A673 (cell line): ENCODE measurements at regions not wholly inside any gene's neighbourhood (a gene's known extent, or its start where the extent isn't known, plus 50 kb on each side); places are given as distances from the start of the nearest gene placed in this dataset.

ENCODE experiments used
- BruUV-seq: library from RNA; stranded (reverse); fragments of 400-500 nt; replicated peaks from 2 replicates; lab custom pipeline; 2021; lab: Mats Ljungman, UMichigan
- CTCF ChIA-PET: fragments of 300-600 bp; sonication (Branson Sonifier 250); formaldehyde crosslinking; loops from one replicate; lab custom pipeline; 2022; ENCODE audit warnings: antibody characterized with exemption; lab: Charles Lee
- POLR2A ChIA-PET: fragments of 300-600 bp; sonication (Branson Sonifier 250); formaldehyde crosslinking; loops from one replicate; lab custom pipeline; 2022; ENCODE audit warnings: antibody characterized with exemption; ENCODE audit not compliant: low non-redundant PET; lab: Charles Lee
- DNase-seq: peaks from one replicate; pipeline ENCODE4 v3.0.0-alpha.2; 2015; ENCODE audit warnings: low spot score
- H3K27ac ChIP-seq: fragments of 200-600 bp; sonication (generic); 2 replicates; pipeline ENCODE4 v1.5.1; 2016; ENCODE audit warnings: mixed run types, low read depth, mild to moderate bottlenecking, mixed read lengths, antibody characterized with exemption, low read length; ENCODE audit not compliant: poor library complexity, severe bottlenecking
- H3K27me3 ChIP-seq: fragments of 200-600 bp; sonication (generic); replicated peaks from 2 replicates; pipeline ENCODE4 v1.6.1; 2017; ENCODE audit warnings: mixed run types, low read depth, mild to moderate bottlenecking, mixed read lengths, antibody characterized with exemption, low read length; ENCODE audit not compliant: insufficient read depth, poor library complexity
- H3K36me3 ChIP-seq: fragments of 200-600 bp; sonication (generic); 2 replicates; pipeline ENCODE4 v1.6.1; 2016; ENCODE audit warnings: mixed run types, mild to moderate bottlenecking, mixed read lengths, antibody characterized with exemption, low read length; ENCODE audit not compliant: insufficient read depth, poor library complexity, severe bottlenecking
- H3K4me1 ChIP-seq: fragments of 200-600 bp; sonication (generic); 2 replicates; pipeline ENCODE4 v1.6.1; 2017; ENCODE audit warnings: mixed run types, mild to moderate bottlenecking, mixed read lengths, antibody characterized with exemption, low read length; ENCODE audit not compliant: insufficient read depth, poor library complexity, severe bottlenecking
- H3K4me3 ChIP-seq: fragments of 200-600 bp; sonication (generic); 2 replicates; pipeline ENCODE4 v1.5.1; 2016; ENCODE audit warnings: low read depth, mixed run types, mild to moderate bottlenecking, mixed read lengths, low read length; ENCODE audit not compliant: poor library complexity, severe bottlenecking
- H3K9me3 ChIP-seq: fragments of 200-600 bp; sonication (generic); 2 replicates; pipeline ENCODE4 v1.6.1; 2016; ENCODE audit warnings: mixed run types, low read depth, mild to moderate bottlenecking, mixed read lengths, antibody characterized with exemption, low read length; ENCODE audit not compliant: poor library complexity, severe bottlenecking
- EZH2 ChIP-seq: fragments of 200-600 bp; sonication (generic); IDR thresholded peaks from 2 replicates; pipeline ENCODE4 v1.6.1; 2017; ENCODE audit warnings: borderline replicate concordance, low read depth, mild to moderate bottlenecking, mixed read lengths, antibody characterized with exemption, low read length; ENCODE audit not compliant: poor library complexity, severe bottlenecking
- intact Hi-C: fragments of 100-400 bp; cut with micrococcal nuclease; formaldehyde crosslinking; loops from one replicate; pipeline ENCODE4 v1.10.0; 2022; ENCODE audit not compliant: unreplicated experiment
- TF ChIP-seq, protein P1 (sequence below): fragments of 300-800, 200-600 bp; sonication (generic); conservative IDR thresholded peaks from 2 replicates; pipeline ENCODE4 v1.5.1; 2017; ENCODE audit warnings: low read depth, mild to moderate bottlenecking, antibody characterized with exemption, low read length, moderate library complexity, mixed read lengths

DNA sequence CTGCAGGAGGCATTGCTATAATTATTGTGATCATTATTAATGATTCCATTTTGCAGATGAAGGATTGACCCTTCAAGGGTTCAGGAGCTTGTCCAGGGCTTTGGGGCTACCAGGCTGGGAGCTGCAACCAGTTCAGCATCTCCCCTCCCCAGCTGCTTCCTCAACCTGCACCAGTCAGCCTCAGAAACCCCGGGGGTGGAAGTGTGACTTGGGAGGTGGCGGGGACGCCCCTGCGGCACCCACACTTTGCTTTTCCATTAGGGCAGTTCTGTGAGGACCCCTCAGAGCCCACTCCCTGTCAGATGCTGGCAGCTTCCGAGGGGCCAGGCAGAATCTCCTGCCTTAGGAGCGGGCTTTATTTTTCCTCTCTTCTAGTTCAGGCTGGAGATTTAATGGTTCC, 85.6 kb downstream of the OLFM1 start:
- Histone ChIP-seq H3K27ac (no peak overlapping the region), H3K9me3 (no peaks in the 10 kb centered on the region), H3K36me3 (no peaks in the 10 kb centered on the region), H3K27me3 (no peaks in the 10 kb centered on the region), H3K4me3 (no peak overlapping the region), H3K4me1 (no peaks in the 10 kb centered on the region)
- no peak for TF ChIP-seq EZH2
- TF ChIP-seq, protein P1, sequence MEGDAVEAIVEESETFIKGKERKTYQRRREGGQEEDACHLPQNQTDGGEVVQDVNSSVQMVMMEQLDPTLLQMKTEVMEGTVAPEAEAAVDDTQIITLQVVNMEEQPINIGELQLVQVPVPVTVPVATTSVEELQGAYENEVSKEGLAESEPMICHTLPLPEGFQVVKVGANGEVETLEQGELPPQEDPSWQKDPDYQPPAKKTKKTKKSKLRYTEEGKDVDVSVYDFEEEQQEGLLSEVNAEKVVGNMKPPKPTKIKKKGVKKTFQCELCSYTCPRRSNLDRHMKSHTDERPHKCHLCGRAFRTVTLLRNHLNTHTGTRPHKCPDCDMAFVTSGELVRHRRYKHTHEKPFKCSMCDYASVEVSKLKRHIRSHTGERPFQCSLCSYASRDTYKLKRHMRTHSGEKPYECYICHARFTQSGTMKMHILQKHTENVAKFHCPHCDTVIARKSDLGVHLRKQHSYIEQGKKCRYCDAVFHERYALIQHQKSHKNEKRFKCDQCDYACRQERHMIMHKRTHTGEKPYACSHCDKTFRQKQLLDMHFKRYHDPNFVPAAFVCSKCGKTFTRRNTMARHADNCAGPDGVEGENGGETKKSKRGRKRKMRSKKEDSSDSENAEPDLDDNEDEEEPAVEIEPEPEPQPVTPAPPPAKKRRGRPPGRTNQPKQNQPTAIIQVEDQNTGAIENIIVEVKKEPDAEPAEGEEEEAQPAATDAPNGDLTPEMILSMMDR = no peak
- POLR2A ChIA-PET = no interaction called here
- intact Hi-C loops = no loop called here
- CTCF ChIA-PET = no interaction called here
- BruUV-seq = no TSS peak
- no peak for DNase-seq

DNA sequence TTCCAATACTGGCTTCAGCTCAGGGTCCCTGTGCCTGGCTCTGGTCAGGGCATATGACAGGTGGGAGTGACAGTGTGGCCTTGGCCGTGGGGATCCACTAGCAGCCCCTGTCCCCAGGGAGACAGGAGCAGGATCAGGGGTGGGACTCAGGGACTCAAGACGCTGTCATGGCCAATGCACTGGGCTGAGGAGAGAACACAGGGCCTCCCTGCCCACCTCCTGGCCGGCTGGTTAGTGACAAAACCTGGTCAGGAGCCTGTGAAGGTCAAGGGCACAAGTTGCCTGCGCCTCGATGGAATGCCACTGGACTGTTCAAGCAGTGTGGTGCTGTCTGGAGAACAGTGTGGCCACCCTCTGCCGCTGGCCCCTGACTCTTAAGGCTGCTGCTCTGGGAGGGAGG, 86.8 kb downstream of the OLFM1 start:
- DNase-seq = no peak
- Histone ChIP-seq H3K27ac (no peak overlapping the region), H3K9me3 (no peaks in the 10 kb centered on the region), H3K36me3 (no peaks in the 10 kb centered on the region), H3K4me1 (no peaks in the 10 kb centered on the region), H3K27me3 (no peaks in the 10 kb centered on the region), H3K4me3 (no peak overlapping the region)
- no TSS peak for BruUV-seq
- intact Hi-C loops = no loop called here
- TF ChIP-seq, protein P1 = no peak
- no peak for TF ChIP-seq EZH2
- CTCF ChIA-PET = no interaction called here
- POLR2A ChIA-PET = no interaction called here

DNA sequence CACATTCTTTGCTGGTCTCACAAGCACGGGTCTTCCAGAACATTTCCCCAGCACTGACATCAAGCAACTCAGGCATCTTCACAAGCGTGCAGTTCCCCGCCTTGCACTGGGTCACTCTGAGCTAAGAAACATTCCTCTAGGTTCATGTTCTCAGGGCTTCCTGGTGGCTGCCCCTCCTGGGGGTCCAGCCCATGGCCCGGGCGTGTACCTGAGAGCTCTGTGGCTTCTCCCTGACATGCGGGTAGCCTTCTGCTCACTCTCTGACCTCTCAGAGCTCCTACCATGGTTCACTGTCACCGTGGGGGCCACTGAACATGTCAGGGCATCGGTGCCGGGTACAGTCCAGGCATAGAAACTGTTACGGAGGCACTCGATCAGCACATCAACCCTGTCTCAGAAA, 87.5 kb downstream of the OLFM1 start:
- H3K9me3 ChIP-seq = no peaks in the 10 kb centered on the region
- no peaks in the 10 kb centered on the region for H3K4me1 ChIP-seq
- H3K27ac ChIP-seq = no peak overlapping the region
- no peak for DNase-seq
- no peaks in the 10 kb centered on the region for H3K36me3 ChIP-seq
- H3K4me3 ChIP-seq = no peak overlapping the region
- TF ChIP-seq, protein P1 = no peak
- TF ChIP-seq EZH2 = no peak
- ChIA-PET CTCF (no interaction called here), POLR2A (no interaction called here)
- H3K27me3 ChIP-seq = no peaks in the 10 kb centered on the region
- BruUV-seq = no TSS peak
- intact Hi-C loops = no loop called here
